HL-60 (cell line): ENCODE measurements at regions not wholly inside any gene's neighbourhood (a gene's known extent, or its start where the extent isn't known, plus 50 kb on each side); places are given as distances from the start of the nearest gene placed in this dataset.

ENCODE experiments used
- CTCF ChIP-seq: IDR thresholded peaks from one replicate; pipeline ENCODE4 v1.5.1; 2011; ENCODE audit warnings: low read length, control low read depth, inconsistent platforms; ENCODE audit not compliant: insufficient read depth
- GABPA ChIP-seq: IDR thresholded peaks from 2 replicates; pipeline ENCODE4 v1.6.1; 2012; ENCODE audit warnings: low read depth
- POLR2AphosphoS5 ChIP-seq: IDR thresholded peaks from 2 replicates; pipeline ENCODE4 v1.6.1; 2012; ENCODE audit warnings: low read depth
- SPI1 ChIP-seq: IDR thresholded peaks from 2 replicates; pipeline ENCODE4 v1.6.1; 2012; ENCODE audit warnings: low read depth, mild to moderate bottlenecking, borderline replicate concordance
- TF ChIP-seq, protein P1 (sequence below): IDR thresholded peaks from 2 replicates; pipeline ENCODE4 v1.6.1; 2012; ENCODE audit warnings: low read depth; ENCODE audit not compliant: insufficient replicate concordance

DNA sequence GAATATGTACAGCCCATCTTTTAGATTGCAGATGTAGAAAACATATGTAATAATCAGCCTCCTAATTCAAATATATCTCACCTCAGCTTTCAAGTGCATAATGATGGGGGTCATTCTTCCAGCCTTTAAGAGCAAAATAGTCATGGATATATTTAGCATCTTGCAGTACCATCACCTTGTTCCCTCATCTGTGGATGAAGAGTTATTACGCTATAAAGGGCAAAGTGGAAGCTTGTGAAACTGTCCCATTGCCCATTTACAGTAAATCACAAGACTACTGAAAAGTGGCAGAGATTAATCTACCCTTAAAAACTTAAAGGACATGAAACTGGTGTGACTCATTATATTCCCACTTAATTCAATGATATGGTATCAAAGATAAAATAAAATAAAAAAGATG is 979.7 kb upstream of the HS3ST1 start:
- TF ChIP-seq POLR2AphosphoS5 (no peak), CTCF (no peak), GABPA (no peak), SPI1 (no peak)
- TF ChIP-seq, protein P1, sequence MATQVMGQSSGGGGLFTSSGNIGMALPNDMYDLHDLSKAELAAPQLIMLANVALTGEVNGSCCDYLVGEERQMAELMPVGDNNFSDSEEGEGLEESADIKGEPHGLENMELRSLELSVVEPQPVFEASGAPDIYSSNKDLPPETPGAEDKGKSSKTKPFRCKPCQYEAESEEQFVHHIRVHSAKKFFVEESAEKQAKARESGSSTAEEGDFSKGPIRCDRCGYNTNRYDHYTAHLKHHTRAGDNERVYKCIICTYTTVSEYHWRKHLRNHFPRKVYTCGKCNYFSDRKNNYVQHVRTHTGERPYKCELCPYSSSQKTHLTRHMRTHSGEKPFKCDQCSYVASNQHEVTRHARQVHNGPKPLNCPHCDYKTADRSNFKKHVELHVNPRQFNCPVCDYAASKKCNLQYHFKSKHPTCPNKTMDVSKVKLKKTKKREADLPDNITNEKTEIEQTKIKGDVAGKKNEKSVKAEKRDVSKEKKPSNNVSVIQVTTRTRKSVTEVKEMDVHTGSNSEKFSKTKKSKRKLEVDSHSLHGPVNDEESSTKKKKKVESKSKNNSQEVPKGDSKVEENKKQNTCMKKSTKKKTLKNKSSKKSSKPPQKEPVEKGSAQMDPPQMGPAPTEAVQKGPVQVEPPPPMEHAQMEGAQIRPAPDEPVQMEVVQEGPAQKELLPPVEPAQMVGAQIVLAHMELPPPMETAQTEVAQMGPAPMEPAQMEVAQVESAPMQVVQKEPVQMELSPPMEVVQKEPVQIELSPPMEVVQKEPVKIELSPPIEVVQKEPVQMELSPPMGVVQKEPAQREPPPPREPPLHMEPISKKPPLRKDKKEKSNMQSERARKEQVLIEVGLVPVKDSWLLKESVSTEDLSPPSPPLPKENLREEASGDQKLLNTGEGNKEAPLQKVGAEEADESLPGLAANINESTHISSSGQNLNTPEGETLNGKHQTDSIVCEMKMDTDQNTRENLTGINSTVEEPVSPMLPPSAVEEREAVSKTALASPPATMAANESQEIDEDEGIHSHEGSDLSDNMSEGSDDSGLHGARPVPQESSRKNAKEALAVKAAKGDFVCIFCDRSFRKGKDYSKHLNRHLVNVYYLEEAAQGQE = no peak
